ENCODE measurements at regions not wholly inside any gene's neighbourhood (a gene's known extent, or its start where the extent isn't known, plus 50 kb on each side); places are given as distances from the start of the nearest gene placed in this dataset.
A peak's percentile ranks its signal among the peaks of the same experiment; 100 is the strongest.
"Not testable (repeated sequence)": the region's sequence is repeated elsewhere in the genome, so short reads cannot be mapped to it uniquely, and the experiment has no call there.

- H3K9me3 ChIP-seq; H3K27me3 ChIP-seq; H3K36me3 ChIP-seq; intact Hi-C loops (cut with DNase I); H3K27ac ChIP-seq: not testable (repeated sequence)
- Histone ChIP-seq H3K4me1 (peaks cover 10 to 15% of the 10 kb centered on the region in 2 donors), H3K4me3 (replicated peaks in 1 of 3) (peak overlapping the region in 1 of 3 donors; percentile 14)
- DNase-seq: peak; percentile 83
- WGBS, 2 donors: 0 to 20% methylated on average over 1 to 2 of the region's 78 CpGs
- peak in 2 of 6 experiments; percentile 30 to 34 for TF ChIP-seq CTCF (IDR thresholded peaks at IDR 0.05)
These were observed 85.7 kb upstream of the CCDC180 start for GRCh38 chr9:97221478-97222355.

GRCh38 chr9:97220894-97221477 lies 86.5 kb upstream of the CCDC180 start:
- H3K27me3 ChIP-seq: no peaks in the 10 kb centered on the region
- no peaks in the 10 kb centered on the region for H3K36me3 ChIP-seq
- peak overlapping the region in 1 of 3 donors; percentile 14 for H3K4me3 ChIP-seq (replicated peaks in 1 of 3)
- intact Hi-C loops (cut with DNase I): no loop called here
- H3K27ac ChIP-seq: no peak overlapping the region
- peaks cover 10 to 15% of the 10 kb centered on the region in 2 donors for H3K4me1 ChIP-seq
- no peak for TF ChIP-seq POLR2A (IDR thresholded peaks at IDR 0.05)
- no peak for TF ChIP-seq CTCF (IDR thresholded peaks at IDR 0.05)
- peak in 1 of 2 donors; percentile 3 for DNase-seq
- WGBS, 2 donors: 2 to 6% methylated on average over 14 to 30 of the region's 44 CpGs
- H3K9me3 ChIP-seq: no peaks in the 10 kb centered on the region

GRCh38 chr9:97220396-97220795 lies 87.1 kb upstream of the CCDC180 start:
- 26 to 28% methylated on average over 3 of the region's 3 CpGs for WGBS, 2 donors
- intact Hi-C loops (cut with DNase I); DNase-seq: not testable (repeated sequence)

GRCh38 chr9:97219443-97220140 lies 87.9 kb upstream of the CCDC180 start:
- 53 to 61% methylated on average over 11 of the region's 12 CpGs for WGBS, 2 donors
- not testable (repeated sequence) for DNase-seq

More at GRCh38 chr9:97220396-97220795, 87.1 kb upstream of the CCDC180 start:
- H3K27ac ChIP-seq; H3K4me3 ChIP-seq (replicated peaks in 1 of 3); H3K27me3 ChIP-seq; H3K9me3 ChIP-seq; H3K36me3 ChIP-seq: not testable (repeated sequence)
- peaks cover 10 to 15% of the 10 kb centered on the region in 2 donors for H3K4me1 ChIP-seq

GRCh38 chr9:97215127-97215526 lies 92.3 kb upstream of the CCDC180 start:
- H3K27ac ChIP-seq; H3K4me1 ChIP-seq; intact Hi-C loops (cut with DNase I); H3K36me3 ChIP-seq; H3K9me3 ChIP-seq; DNase-seq; H3K4me3 ChIP-seq (replicated peaks in 1 of 3); H3K27me3 ChIP-seq: not testable (repeated sequence)
- WGBS, 2 donors: 88 to 89% methylated on average over 8 of the region's 10 CpGs

More at GRCh38 chr9:97219443-97220140, 87.9 kb upstream of the CCDC180 start:
- intact Hi-C loops (cut with DNase I); H3K36me3 ChIP-seq; H3K9me3 ChIP-seq; H3K27ac ChIP-seq; H3K27me3 ChIP-seq; H3K4me3 ChIP-seq (replicated peaks in 1 of 3): not testable (repeated sequence)
- peaks cover 10 to 15% of the 10 kb centered on the region in 2 donors for H3K4me1 ChIP-seq

- intact Hi-C loops (cut with DNase I); H3K4me3 ChIP-seq (replicated peaks in 1 of 3); H3K36me3 ChIP-seq; H3K9me3 ChIP-seq; H3K4me1 ChIP-seq; H3K27me3 ChIP-seq; DNase-seq; H3K27ac ChIP-seq: not testable (repeated sequence)
- WGBS, 2 donors: 89 to 93% methylated on average over 6 of the region's 6 CpGs
These were observed 92.9 kb upstream of the CCDC180 start for GRCh38 chr9:97214556-97214955.

GRCh38 chr9:97199683-97200082 lies 107.8 kb upstream of the CCDC180 start:
- H3K4me3 ChIP-seq (replicated peaks in 1 of 3); intact Hi-C loops (cut with DNase I); DNase-seq; H3K27ac ChIP-seq; H3K9me3 ChIP-seq; H3K36me3 ChIP-seq; H3K4me1 ChIP-seq; H3K27me3 ChIP-seq: not testable (repeated sequence)
- 96 to 98% methylated on average over 20 of the region's 20 CpGs for WGBS, 2 donors

GRCh38 chr9:97193767-97194166 lies 113.7 kb upstream of the CCDC180 start:
- intact Hi-C loops (cut with DNase I); H3K27me3 ChIP-seq; H3K4me1 ChIP-seq; H3K9me3 ChIP-seq; DNase-seq; H3K27ac ChIP-seq; H3K36me3 ChIP-seq; H3K4me3 ChIP-seq (replicated peaks in 1 of 3): not testable (repeated sequence)
- 90 to 95% methylated on average over 4 of the region's 4 CpGs for WGBS, 2 donors
